Naive thymus-derived CD8-positive, alpha-beta T cell (primary cell): ENCODE measurements at regions not wholly inside any gene's neighbourhood (a gene's known extent, or its start where the extent isn't known, plus 50 kb on each side); places are given as distances from the start of the nearest gene placed in this dataset.
"Not testable (repeated sequence)": the region's sequence is repeated elsewhere in the genome, so short reads cannot be mapped to it uniquely, and the experiment has no call there.

Experiments
- ATAC-seq, 2 donors: fragments of 150-1000 bp; cut with Tn5 transposase in 1 of 2; sonication (Bioruptor Pico), chemical (Tn5 transposase) in 1 of 2; 1 replicate in 1 of 2; 2 replicates in 1 of 2; pipeline ENCODE4 v1.10.0; 2021; ENCODE audit warnings: mild to moderate bottlenecking in 2 of 2, moderate library complexity in 2 of 2
- POLR2A ChIA-PET: fragments of 350-600 bp; sonication (Branson Sonifier 250); formaldehyde crosslinking; loops from one replicate; lab custom pipeline; 2021; ENCODE audit warnings: antibody characterized with exemption; lab: Charles Lee
- DNase-seq, 10 donors: peaks; one replicate each; pipeline versions ENCODE4 v3.0.0 to v3.0.0-alpha.2; 2020 to 2022
- H3K27ac Mint-ChIP-seq, 10 donors: one replicate each; pipeline ENCODE4 v1.8.0; 2020 to 2022; ENCODE audit warnings: mild to moderate bottlenecking in 10 of 10, mixed read lengths in 10 of 10, moderate library complexity in 4 of 10, inconsistent platforms in 1 of 10
- H3K27me3 Mint-ChIP-seq, 5 donors: one replicate each; pipeline ENCODE4 v1.8.0; 2021 to 2022; ENCODE audit warnings: mixed read lengths in 5 of 5
- H3K36me3 Mint-ChIP-seq, 3 donors: one replicate each; pipeline ENCODE4 v1.8.0; 2020 to 2022; ENCODE audit warnings: mixed read lengths in 3 of 3, mild to moderate bottlenecking in 2 of 3, inconsistent platforms in 1 of 3
- H3K4me1 Mint-ChIP-seq, 4 donors: one replicate each; pipeline ENCODE4 v1.8.0; 2021 to 2022; ENCODE audit warnings: mixed read lengths in 4 of 4
- H3K4me3 Mint-ChIP-seq, 10 donors: one replicate each; pipeline ENCODE4 v1.8.0; 2020 to 2022; ENCODE audit warnings: mild to moderate bottlenecking in 10 of 10, mixed read lengths in 10 of 10, moderate library complexity in 6 of 10, inconsistent platforms in 1 of 10
- H3K9me3 Mint-ChIP-seq, 9 donors: one replicate each; pipeline ENCODE4 v1.8.0; 2020 to 2022; ENCODE audit warnings: mixed read lengths in 9 of 9, mild to moderate bottlenecking in 3 of 9, inconsistent platforms in 1 of 9, moderate library complexity in 1 of 9

DNA sequence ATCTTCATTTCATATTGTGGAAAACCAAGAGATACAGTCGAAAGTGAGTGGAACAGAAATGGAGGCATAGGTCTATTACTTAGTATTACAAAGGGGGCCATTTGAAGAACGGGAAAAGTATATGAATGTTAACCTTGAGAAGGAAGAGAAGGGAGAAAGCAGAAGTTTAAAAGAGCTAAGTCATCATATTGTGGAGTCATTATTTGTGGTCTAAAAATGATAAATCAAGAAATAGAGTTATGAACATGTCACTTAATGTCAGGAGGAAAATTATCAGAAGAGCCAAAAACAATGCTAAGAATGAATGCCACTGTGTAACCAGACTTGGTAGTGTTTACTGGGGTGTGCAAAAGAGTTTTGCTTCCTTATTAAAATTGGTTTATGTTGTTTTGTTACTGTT is 589.5 kb upstream of the LCORL start:
- Mint-ChIP-seq H3K27me3 (peaks cover 5 to 40% (median 10%) of the 10 kb centered on the region in 5 donors), H3K36me3 (no peaks in the 10 kb centered on the region), H3K27ac (peak overlapping the region in 6 of 10 donors; percentile 3 to 79 (median 35)), H3K4me1 (peaks cover 0 to 3% (median 0%) of the 10 kb centered on the region in 4 donors), H3K9me3 (peaks cover 0 to 11% (median 6%) of the 10 kb centered on the region in 9 donors), H3K4me3 (no peak overlapping the region)
- ATAC-seq (no peak), DNase-seq (no peak)
- POLR2A ChIA-PET: no interaction called here

DNA sequence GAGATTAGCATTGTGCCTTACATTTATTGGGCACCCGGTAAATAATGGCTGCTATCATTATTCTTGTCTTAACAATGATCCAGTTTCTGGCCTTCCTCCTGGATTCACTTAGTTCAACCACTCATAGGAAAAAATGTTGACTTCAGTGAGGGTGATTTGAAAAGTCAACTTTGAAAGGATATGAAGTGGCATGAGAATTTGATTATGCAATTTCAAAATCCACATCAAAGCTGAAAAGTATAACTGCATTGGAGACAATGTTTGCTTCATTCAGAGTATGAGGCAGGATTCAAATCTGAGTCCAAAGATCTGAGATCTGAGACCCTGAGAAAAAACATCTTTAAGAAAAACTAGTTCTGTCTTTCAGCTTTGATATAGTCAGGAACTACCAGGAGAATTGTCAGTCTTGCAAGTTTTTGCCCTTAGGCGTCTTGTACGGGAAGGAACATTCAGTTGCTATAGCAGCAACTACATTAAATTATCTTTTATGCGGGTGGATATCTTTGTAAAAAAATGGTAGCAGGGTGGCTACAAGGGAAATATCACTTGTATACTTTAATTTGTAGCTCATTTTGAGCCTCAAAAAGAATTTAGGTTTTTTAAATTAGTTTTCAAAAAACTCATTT is 587.5 kb upstream of the LCORL start:
- no peak overlapping the region for H3K27ac Mint-ChIP-seq
- POLR2A ChIA-PET: no interaction called here
- no peaks in the 10 kb centered on the region for H3K36me3 Mint-ChIP-seq
- H3K4me3 Mint-ChIP-seq: no peak overlapping the region
- peaks cover 0 to 3% (median 0%) of the 10 kb centered on the region in 4 donors for H3K4me1 Mint-ChIP-seq
- no peak for DNase-seq
- no peak for ATAC-seq
- peaks cover 0 to 11% (median 4%) of the 10 kb centered on the region in 9 donors for H3K9me3 Mint-ChIP-seq
- H3K27me3 Mint-ChIP-seq: peaks cover 4 to 34% (median 12%) of the 10 kb centered on the region in 5 donors

DNA sequence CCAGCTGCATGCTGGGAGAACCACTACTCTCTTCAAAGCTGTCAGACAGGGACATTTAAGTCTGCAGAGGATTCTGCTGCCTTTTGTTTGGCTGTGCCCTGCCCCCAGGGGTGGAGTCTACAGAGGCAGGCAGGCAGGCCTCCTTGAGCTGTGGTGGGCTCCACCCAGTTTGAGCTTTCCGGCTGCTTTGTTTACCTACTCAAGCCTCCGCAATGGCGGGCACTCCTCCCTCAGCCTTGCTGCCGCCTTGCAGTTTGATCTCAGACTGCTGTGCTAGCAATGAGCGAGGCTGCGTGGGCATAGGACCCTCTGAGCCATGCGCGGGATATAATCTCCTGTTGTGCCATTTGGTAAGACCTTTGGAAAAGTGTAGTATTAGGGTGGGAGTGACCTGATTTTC is 581.1 kb upstream of the LCORL start:
- ATAC-seq: not testable (repeated sequence)

DNA sequence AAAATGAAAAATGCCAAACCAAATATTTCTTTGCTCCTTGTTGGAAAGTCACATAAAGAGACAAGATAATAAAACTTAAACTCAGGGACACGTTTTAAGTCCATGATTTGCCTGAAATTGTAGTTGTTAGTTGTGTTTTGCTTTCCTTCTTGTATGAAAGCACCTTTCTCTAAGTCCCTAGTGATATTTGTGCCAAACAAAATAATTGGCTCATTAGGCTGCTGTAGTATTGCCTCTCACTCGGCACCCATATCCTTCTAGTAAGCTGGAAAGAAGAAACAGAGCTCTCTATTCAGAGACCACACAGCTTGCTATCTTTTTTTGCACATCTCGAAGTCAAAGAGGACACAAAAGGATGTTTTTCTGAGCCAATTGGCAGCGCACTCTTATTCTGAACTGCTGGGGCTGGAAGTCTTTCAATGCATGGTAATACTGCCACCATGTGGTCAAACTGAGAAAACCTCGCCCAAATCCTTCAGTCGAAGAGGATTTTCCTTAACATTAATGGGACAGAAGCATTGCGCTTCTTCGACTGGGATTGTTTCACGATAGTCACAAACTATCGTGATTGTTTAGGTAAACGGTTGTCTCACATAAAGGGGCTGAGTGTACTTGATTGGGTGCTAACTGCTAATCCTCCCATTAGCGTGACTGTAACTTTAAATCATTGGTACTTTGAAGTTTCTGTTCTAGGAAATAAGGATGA is 571.9 kb upstream of the LCORL start:
- no peak overlapping the region for H3K27ac Mint-ChIP-seq
- DNase-seq (peak in 9 of 10 donors; percentile 16 to 66 (median 49)), ATAC-seq (peak; percentile 52 to 62)
- H3K36me3 Mint-ChIP-seq: no peaks in the 10 kb centered on the region
- peaks cover 3 to 6% (median 3%) of the 10 kb centered on the region in 4 donors for H3K4me1 Mint-ChIP-seq
- no peak overlapping the region for H3K4me3 Mint-ChIP-seq
- peaks cover 13 to 41% (median 21%) of the 10 kb centered on the region in 5 donors for H3K27me3 Mint-ChIP-seq
- H3K9me3 Mint-ChIP-seq: no peaks in the 10 kb centered on the region
- POLR2A ChIA-PET: no interaction called here

More for the DNA sequence above, 581.1 kb upstream of the LCORL start:
- POLR2A ChIA-PET, H3K9me3 Mint-ChIP-seq, H3K4me3 Mint-ChIP-seq, H3K4me1 Mint-ChIP-seq, H3K27ac Mint-ChIP-seq, H3K36me3 Mint-ChIP-seq, DNase-seq: not testable (repeated sequence)
- peaks cover 12 to 39% (median 22%) of the 10 kb centered on the region in 5 donors for H3K27me3 Mint-ChIP-seq

DNA sequence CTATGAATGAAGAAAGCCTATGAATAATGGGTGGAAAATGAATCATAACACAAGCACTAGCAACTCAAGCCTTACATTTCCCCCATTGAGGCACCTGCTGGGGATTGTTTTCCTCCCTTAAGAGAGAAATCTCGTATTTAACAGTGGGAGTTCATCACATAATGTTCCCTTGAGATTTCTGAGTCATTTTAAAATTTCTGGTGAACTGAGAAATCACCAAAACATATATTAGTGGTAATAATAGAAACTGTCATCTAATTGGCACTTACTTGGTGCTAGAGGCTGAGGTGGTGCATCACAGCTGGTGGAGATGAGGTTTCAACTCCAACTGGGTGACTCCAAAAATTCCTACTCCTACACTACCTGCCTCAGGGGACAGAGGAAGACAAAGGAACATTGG is 561.3 kb upstream of the LCORL start:
- H3K27ac Mint-ChIP-seq: peak overlapping the region in 1 of 10 donors; percentile 63
- H3K4me1 Mint-ChIP-seq: no peaks in the 10 kb centered on the region
- peaks cover 15 to 49% (median 31%) of the 10 kb centered on the region in 5 donors for H3K27me3 Mint-ChIP-seq

DNA sequence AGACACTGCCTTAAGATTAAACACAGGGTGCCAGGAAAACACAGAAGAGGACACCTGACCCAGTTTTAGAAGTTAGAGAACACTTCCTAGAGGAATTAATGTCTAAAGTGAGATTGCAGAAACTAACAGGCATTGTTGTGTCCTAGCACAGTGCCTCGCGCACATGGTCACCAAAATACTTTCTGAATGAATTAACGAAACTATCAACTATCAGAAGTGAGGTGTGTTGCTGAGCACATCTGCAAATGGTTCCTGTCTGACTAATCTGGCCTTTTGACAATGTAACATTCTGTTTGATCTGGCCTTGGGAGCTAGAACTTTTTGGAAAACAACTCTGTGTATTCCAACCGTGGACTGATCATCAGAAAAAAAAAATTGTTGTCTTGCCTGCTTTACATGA is 556.8 kb upstream of the LCORL start:
- ATAC-seq: no peak
- POLR2A ChIA-PET: no interaction called here
- Mint-ChIP-seq H3K27me3 (peaks cover 10 to 37% (median 17%) of the 10 kb centered on the region in 5 donors), H3K4me3 (no peak overlapping the region), H3K9me3 (no peaks in the 10 kb centered on the region), H3K36me3 (no peaks in the 10 kb centered on the region), H3K4me1 (no peaks in the 10 kb centered on the region), H3K27ac (no peak overlapping the region)
- DNase-seq: no peak

More for the DNA sequence above, 561.3 kb upstream of the LCORL start:
- no peak for DNase-seq
- Mint-ChIP-seq H3K36me3 (no peaks in the 10 kb centered on the region), H3K4me3 (no peak overlapping the region), H3K9me3 (no peaks in the 10 kb centered on the region)
- POLR2A ChIA-PET: no interaction called here
- ATAC-seq: no peak

DNA sequence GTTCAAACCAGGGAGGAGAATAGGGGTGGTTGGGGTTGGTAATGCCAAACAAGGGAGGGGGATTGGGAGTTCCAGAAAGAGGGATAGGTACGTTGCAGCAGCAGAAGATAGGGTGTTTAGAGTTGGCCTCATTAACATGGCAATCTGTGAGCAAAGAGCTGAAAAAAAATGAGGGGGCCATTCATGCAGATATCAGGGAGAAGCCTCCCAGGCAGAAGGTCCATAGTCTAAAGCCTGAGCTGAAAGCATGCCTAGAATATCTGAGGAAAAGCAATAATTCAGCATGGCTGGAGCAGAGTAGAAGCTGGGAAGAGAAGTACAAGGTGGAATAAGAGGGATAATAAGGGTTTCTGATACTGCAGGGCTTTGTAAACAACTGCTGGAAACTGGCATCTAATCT is 550.9 kb upstream of the LCORL start:
- Mint-ChIP-seq H3K9me3 (peaks cover 0 to 2% (median 0%) of the 10 kb centered on the region in 9 donors), H3K4me3 (no peak overlapping the region), H3K27me3 (peaks cover 5 to 12% (median 8%) of the 10 kb centered on the region in 5 donors), H3K4me1 (no peaks in the 10 kb centered on the region), H3K27ac (no peak overlapping the region), H3K36me3 (no peaks in the 10 kb centered on the region)
- DNase-seq (no peak), ATAC-seq (no peak)
- POLR2A ChIA-PET: no interaction called here

DNA sequence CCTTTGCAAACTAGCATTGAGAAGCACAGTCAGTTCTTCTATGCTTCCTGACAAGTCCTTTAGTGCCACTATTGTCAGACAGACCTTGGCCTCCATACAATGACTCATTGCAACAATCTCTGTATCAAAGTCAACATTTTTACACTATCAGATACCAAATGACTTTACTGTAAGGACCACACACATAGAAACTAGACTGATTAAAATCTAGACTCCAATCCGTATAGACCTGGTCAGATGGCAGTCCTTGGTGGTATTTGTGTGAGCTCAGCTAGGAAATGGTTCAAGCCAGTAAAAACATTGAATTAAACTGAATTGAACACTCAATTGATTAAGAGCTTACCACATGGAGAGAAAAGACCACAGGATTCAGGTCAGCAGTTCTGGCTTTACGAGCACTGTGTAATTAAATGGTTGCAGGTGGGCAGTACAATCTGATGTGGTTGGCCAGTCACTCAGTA is 549.8 kb upstream of the LCORL start:
- POLR2A ChIA-PET: no interaction called here
- peaks cover 2 to 10% (median 5%) of the 10 kb centered on the region in 5 donors for H3K27me3 Mint-ChIP-seq
- no peaks in the 10 kb centered on the region for H3K36me3 Mint-ChIP-seq
- no peaks in the 10 kb centered on the region for H3K4me1 Mint-ChIP-seq
- H3K27ac Mint-ChIP-seq: no peak overlapping the region
- H3K9me3 Mint-ChIP-seq: peaks cover 0 to 2% (median 0%) of the 10 kb centered on the region in 9 donors
- ATAC-seq (no peak), DNase-seq (no peak)
- H3K4me3 Mint-ChIP-seq: no peak overlapping the region

DNA sequence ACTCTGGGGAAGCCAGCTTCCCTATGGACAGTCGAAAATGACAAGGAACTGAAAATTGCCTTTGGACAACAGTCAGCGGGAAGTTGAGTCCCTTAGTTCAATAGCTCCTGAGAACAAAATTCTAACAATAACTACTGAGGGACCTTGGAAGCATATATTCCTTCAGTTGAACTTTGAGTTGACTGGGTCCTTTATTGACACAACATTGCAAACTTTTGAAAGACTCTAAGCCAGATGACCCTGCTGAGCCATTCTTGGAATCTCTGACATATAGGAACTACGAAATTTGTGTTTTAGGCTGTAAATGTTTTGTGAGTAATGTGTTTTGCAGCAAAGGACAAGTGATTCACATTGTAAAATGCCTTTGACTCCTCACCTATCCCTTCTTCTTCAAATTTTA is 548.8 kb upstream of the LCORL start:
- no peak overlapping the region for H3K4me3 Mint-ChIP-seq
- peaks cover 0 to 2% (median 0%) of the 10 kb centered on the region in 9 donors for H3K9me3 Mint-ChIP-seq
- no peak overlapping the region for H3K27ac Mint-ChIP-seq
- no peaks in the 10 kb centered on the region for H3K4me1 Mint-ChIP-seq
- DNase-seq (no peak), ATAC-seq (no peak)
- peaks cover 2 to 10% (median 5%) of the 10 kb centered on the region in 5 donors for H3K27me3 Mint-ChIP-seq
- POLR2A ChIA-PET: no interaction called here
- H3K36me3 Mint-ChIP-seq: no peaks in the 10 kb centered on the region

DNA sequence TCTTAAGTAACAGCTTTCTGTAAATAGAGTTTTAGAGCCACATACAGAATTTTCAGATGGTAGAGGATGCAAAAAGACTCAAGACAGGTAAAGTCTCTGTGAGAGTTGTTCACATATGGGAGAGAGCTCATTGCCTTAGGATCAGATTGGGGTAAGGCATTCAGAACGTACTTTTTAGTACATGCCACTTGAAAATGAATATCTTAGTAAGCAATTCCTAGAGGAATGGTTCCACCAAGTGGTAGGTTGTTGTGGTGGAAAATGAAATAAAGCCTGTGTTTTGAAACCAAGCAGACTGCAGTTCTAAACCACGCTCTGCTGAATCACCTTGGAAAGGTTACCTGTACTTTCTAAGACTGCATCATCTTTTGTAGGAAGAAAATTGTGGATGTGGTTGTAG is 547.0 kb upstream of the LCORL start:
- no peaks in the 10 kb centered on the region for H3K4me1 Mint-ChIP-seq
- no peak overlapping the region for H3K4me3 Mint-ChIP-seq
- DNase-seq: no peak
- POLR2A ChIA-PET: no interaction called here
- H3K27ac Mint-ChIP-seq: no peak overlapping the region
- ATAC-seq: no peak
- H3K36me3 Mint-ChIP-seq: no peaks in the 10 kb centered on the region
- H3K9me3 Mint-ChIP-seq: peaks cover 0 to 9% (median 2%) of the 10 kb centered on the region in 9 donors
- peaks cover 2 to 10% (median 5%) of the 10 kb centered on the region in 5 donors for H3K27me3 Mint-ChIP-seq

DNA sequence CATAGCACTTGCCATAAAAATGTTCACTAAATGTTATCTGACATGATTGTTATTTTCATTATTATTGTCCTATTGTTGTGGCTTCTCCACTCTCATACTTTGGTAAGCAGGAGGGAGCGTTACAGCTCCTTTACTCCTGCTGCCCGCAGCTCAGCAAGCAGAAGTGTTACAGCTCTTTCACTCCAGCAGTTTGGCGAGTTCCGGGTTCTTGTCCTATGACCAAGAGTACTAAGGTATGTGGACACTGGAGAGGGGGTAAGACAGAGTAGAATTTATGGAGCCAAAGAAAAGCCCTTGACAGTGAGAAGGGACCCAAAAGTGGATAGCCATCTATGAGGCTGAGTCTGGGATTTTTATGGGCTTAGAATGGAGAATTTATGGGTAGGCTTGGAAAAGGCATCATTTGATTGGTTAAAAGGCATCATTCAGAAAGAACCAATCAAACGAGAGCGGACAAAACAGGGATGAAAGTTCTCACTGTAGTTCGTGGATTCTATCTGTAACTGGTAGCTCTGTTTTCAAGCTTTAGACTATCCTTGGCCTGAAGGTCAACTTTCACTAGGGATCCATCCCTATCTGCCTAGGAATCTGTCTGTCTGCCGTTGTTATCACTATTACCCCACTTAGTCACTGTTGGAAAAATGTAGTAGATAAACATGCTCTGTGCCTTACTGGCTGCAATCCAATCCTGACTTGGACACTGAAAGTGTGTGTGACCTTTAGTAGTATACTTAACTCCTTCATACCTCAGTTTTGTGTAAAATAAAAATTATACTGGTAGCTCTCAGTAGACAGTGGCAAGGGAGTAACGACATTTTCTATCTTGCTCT is 545.6 kb upstream of the LCORL start:
- H3K27ac Mint-ChIP-seq: no peak overlapping the region
- no peak overlapping the region for H3K4me3 Mint-ChIP-seq
- no peak for DNase-seq
- POLR2A ChIA-PET: no interaction called here
- H3K27me3 Mint-ChIP-seq: peaks cover 0 to 6% (median 3%) of the 10 kb centered on the region in 5 donors
- no peaks in the 10 kb centered on the region for H3K4me1 Mint-ChIP-seq
- peaks cover 0 to 12% (median 4%) of the 10 kb centered on the region in 9 donors for H3K9me3 Mint-ChIP-seq
- H3K36me3 Mint-ChIP-seq: no peaks in the 10 kb centered on the region
- ATAC-seq: no peak

DNA sequence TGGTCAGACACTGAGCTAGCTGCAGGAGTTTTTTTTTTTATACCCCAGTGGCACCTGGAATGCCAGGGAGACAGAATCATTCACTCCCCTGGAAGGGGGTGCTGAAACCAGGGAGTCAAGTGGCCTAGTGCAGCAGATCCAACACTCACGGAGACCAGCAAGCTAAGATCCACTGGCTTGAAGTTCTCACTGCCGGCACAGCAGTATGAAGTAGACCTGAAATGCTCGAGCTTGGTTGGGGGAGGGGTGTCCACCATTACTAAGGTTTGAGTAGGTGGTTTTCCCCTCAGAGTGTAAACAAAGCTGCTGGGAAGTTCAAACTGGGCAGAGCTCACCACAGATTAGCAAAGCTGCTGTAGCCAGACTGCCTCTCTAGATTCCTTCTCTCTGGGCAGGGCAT is 537.9 kb upstream of the LCORL start:
- Mint-ChIP-seq H3K4me3 (no peak overlapping the region), H3K27ac (no peak overlapping the region), H3K4me1 (no peaks in the 10 kb centered on the region), H3K9me3 (peaks cover 0 to 12% (median 3%) of the 10 kb centered on the region in 9 donors), H3K36me3 (no peaks in the 10 kb centered on the region), H3K27me3 (peaks cover 2 to 37% (median 18%) of the 10 kb centered on the region in 5 donors)
- ATAC-seq (no peak), DNase-seq (no peak)
- POLR2A ChIA-PET: no interaction called here
